ENCODE measurements at regions not wholly inside any gene's neighbourhood (a gene's known extent, or its start where the extent isn't known, plus 50 kb on each side); places are given as distances from the start of the nearest gene placed in this dataset.

DNA sequence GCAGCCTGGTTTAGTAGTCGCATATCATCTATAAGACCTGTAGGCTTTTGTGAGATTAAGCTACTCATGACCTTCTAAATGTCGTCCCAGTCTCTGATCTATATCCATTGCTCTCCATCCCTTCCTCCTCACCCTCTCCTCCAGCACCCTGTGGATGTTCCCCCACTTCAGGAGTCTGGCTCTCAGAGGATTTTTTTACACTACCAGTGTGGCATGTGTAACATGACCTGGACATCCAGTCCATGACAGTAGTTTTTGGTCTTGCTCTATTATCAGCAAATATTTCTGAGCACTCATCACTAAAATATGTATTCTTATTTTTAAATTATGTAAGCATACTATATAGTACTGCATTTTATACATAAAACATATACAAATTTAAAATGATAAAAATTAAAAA, 142.1 kb downstream of the DYRK2 start:
- TF ChIP-seq POLR2AphosphoS5 (IDR thresholded peaks at IDR 0.05; ENCODE audit: low read depth, low read length) (no peak), POLR2A (IDR thresholded peaks at IDR 0.05; ENCODE audit: low read depth, low read length) (no peak), SPI1 (IDR thresholded peaks at IDR 0.05; ENCODE audit: low read depth, low read length) (no peak), TAF1 (IDR thresholded peaks at IDR 0.05; ENCODE audit: low read depth, low read length) (no peak)
